OCI-LY7 (cell line): ENCODE measurements at regions not wholly inside any gene's neighbourhood (a gene's known extent, or its start where the extent isn't known, plus 50 kb on each side); places are given as distances from the start of the nearest gene placed in this dataset.

ENCODE experiments used
- EZH2phosphoT487 ChIP-seq: fragments of 200-600 bp; sonication (generic); IDR thresholded peaks from 2 replicates; pipeline ENCODE4 v1.6.1; 2018; ENCODE audit warnings: low read depth, borderline replicate concordance, mild to moderate bottlenecking, mixed run types, antibody characterized with exemption, low read length, moderate library complexity, mixed read lengths
- TF ChIP-seq, protein P1 (sequence below): fragments of 200-600 bp; sonication (generic); conservative IDR thresholded peaks from 2 replicates; pipeline ENCODE4 v1.5.1; 2014; ENCODE audit warnings: mild to moderate bottlenecking, antibody characterized with exemption, low read length, moderate library complexity, mixed read lengths

DNA sequence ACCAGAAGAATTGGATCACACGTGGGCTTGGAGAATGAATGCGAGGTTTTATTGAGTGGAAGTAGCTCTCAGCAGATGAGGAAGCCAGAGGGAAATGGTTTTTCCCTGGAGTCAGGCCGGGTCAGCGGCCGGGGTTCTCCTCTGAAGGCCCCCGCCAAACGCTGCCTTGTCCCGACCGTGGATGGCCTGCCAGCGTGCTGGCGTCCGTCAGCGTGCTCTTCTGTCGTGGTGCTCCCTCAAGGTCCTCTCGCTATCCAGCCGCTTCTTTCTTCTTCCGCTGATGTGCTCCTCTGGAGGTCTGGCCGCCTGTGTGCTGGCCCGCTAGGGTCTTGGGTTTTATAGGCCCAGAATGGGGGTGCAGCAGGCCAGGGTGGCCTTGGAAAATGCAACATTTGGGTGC is 632.2 kb downstream of the TRAM1L1 start:
- TF ChIP-seq, protein P1, sequence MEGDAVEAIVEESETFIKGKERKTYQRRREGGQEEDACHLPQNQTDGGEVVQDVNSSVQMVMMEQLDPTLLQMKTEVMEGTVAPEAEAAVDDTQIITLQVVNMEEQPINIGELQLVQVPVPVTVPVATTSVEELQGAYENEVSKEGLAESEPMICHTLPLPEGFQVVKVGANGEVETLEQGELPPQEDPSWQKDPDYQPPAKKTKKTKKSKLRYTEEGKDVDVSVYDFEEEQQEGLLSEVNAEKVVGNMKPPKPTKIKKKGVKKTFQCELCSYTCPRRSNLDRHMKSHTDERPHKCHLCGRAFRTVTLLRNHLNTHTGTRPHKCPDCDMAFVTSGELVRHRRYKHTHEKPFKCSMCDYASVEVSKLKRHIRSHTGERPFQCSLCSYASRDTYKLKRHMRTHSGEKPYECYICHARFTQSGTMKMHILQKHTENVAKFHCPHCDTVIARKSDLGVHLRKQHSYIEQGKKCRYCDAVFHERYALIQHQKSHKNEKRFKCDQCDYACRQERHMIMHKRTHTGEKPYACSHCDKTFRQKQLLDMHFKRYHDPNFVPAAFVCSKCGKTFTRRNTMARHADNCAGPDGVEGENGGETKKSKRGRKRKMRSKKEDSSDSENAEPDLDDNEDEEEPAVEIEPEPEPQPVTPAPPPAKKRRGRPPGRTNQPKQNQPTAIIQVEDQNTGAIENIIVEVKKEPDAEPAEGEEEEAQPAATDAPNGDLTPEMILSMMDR = no peak
- no peak for TF ChIP-seq EZH2phosphoT487
